Lower leg skin (tissue), 3 donors: ENCODE measurements at regions not wholly inside any gene's neighbourhood (a gene's known extent, or its start where the extent isn't known, plus 50 kb on each side); places are given as distances from the start of the nearest gene placed in this dataset.

ENCODE experiments used
- POLR2A ChIP-seq, 2 donors: fragments of 450-650 bp; IDR thresholded peaks; one replicate each; pipeline ENCODE4 v1.6.1; 2016 to 2017; ENCODE audit warnings: antibody characterized with exemption in 2 of 2, mild to moderate bottlenecking in 1 of 2, moderate library complexity in 1 of 2
- TF ChIP-seq, protein P1 (sequence below), 3 donors: fragments of 450-650 bp; IDR thresholded peaks; one replicate each; pipeline ENCODE4 v1.5.1; 2016; ENCODE audit warnings: antibody characterized with exemption in 3 of 3, mild to moderate bottlenecking in 3 of 3, moderate library complexity in 2 of 3

DNA sequence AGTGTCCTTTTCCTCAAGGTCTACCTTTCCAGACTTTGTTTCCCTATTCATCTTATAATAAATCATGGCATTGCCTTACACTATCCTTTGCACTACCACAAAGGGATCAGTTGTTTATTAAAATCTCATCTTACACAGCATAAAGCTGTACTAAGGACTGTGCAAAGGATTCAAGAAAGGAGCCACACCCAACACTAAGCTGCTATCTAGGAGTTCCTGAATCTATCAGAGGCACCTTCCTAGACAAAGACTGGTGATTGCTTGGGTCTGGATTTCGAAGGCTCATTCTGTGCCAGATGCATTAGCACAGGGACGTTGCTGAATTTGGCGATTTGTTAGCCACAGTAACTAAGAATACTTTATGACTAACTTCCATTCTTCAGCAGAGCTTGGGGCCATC is 412.0 kb downstream of the NUP35 start:
- TF ChIP-seq, protein P1, sequence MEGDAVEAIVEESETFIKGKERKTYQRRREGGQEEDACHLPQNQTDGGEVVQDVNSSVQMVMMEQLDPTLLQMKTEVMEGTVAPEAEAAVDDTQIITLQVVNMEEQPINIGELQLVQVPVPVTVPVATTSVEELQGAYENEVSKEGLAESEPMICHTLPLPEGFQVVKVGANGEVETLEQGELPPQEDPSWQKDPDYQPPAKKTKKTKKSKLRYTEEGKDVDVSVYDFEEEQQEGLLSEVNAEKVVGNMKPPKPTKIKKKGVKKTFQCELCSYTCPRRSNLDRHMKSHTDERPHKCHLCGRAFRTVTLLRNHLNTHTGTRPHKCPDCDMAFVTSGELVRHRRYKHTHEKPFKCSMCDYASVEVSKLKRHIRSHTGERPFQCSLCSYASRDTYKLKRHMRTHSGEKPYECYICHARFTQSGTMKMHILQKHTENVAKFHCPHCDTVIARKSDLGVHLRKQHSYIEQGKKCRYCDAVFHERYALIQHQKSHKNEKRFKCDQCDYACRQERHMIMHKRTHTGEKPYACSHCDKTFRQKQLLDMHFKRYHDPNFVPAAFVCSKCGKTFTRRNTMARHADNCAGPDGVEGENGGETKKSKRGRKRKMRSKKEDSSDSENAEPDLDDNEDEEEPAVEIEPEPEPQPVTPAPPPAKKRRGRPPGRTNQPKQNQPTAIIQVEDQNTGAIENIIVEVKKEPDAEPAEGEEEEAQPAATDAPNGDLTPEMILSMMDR (IDR thresholded peaks at IDR 0.05), result no peak
- no peak for TF ChIP-seq POLR2A (IDR thresholded peaks at IDR 0.05)
